ENCODE measurements at regions not wholly inside any gene's neighbourhood (a gene's known extent, or its start where the extent isn't known, plus 50 kb on each side); places are given as distances from the start of the nearest gene placed in this dataset.

- DNase-seq (ENCODE audit: low read depth), result peak; percentile 95
These were observed 129.2 kb downstream of the HFE start for GRCh38 chr6:26216359-26216885.

GRCh38 chr6:26216886-26217713 lies 129.9 kb downstream of the HFE start:
- DNase-seq (ENCODE audit: low read depth), result no peak

- no peak for DNase-seq (ENCODE audit: low read depth)
These were observed 130.5 kb downstream of the HFE start for GRCh38 chr6:26217714-26218075.

- no peak for DNase-seq (ENCODE audit: low read depth)
These were observed 131.6 kb downstream of the HFE start for GRCh38 chr6:26218824-26219223.

GRCh38 chr6:26220145-26220970 lies 133.1 kb downstream of the HFE start:
- DNase-seq (ENCODE audit: low read depth), result no peak

GRCh38 chr6:26221186-26221585 lies 134.0 kb downstream of the HFE start:
- DNase-seq (ENCODE audit: low read depth), result no peak

- DNase-seq (ENCODE audit: low read depth), result no peak
These were observed 135.3 kb downstream of the HFE start for GRCh38 chr6:26222571-26222970.

- no peak for DNase-seq (ENCODE audit: low read depth)
These were observed 136.0 kb downstream of the HFE start for GRCh38 chr6:26223228-26223627.

GRCh38 chr6:26223650-26224546 lies 136.7 kb downstream of the HFE start:
- no peak for DNase-seq (ENCODE audit: low read depth)

- no peak for DNase-seq (ENCODE audit: low read depth)
These were observed 137.3 kb downstream of the HFE start for GRCh38 chr6:26224547-26224912.

GRCh38 chr6:26224940-26225847 lies 138.0 kb downstream of the HFE start:
- DNase-seq (ENCODE audit: low read depth), result no peak

- DNase-seq (ENCODE audit: low read depth), result no peak
These were observed 138.8 kb downstream of the HFE start for GRCh38 chr6:26225848-26226578.

- DNase-seq (ENCODE audit: low read depth), result no peak
These were observed 138.4 kb upstream of the BTN3A2 start for GRCh38 chr6:26226579-26226967.

GRCh38 chr6:26230351-26230750 lies 134.6 kb upstream of the BTN3A2 start:
- no peak for DNase-seq (ENCODE audit: low read depth)

- no peak for DNase-seq (ENCODE audit: low read depth)
These were observed 133.9 kb upstream of the BTN3A2 start for GRCh38 chr6:26231006-26231587.

- no peak for DNase-seq (ENCODE audit: low read depth)
These were observed 132.6 kb upstream of the BTN3A2 start for GRCh38 chr6:26232306-26232939.

GRCh38 chr6:26232940-26233648 lies 131.9 kb upstream of the BTN3A2 start:
- DNase-seq (ENCODE audit: low read depth), result no peak

- no peak for DNase-seq (ENCODE audit: low read depth)
These were observed 131.2 kb upstream of the BTN3A2 start for GRCh38 chr6:26233649-26234420.

All from CMK (cell line).